ENCODE measurements at regions not wholly inside any gene's neighbourhood (a gene's known extent, or its start where the extent isn't known, plus 50 kb on each side); places are given as distances from the start of the nearest gene placed in this dataset.

DNA sequence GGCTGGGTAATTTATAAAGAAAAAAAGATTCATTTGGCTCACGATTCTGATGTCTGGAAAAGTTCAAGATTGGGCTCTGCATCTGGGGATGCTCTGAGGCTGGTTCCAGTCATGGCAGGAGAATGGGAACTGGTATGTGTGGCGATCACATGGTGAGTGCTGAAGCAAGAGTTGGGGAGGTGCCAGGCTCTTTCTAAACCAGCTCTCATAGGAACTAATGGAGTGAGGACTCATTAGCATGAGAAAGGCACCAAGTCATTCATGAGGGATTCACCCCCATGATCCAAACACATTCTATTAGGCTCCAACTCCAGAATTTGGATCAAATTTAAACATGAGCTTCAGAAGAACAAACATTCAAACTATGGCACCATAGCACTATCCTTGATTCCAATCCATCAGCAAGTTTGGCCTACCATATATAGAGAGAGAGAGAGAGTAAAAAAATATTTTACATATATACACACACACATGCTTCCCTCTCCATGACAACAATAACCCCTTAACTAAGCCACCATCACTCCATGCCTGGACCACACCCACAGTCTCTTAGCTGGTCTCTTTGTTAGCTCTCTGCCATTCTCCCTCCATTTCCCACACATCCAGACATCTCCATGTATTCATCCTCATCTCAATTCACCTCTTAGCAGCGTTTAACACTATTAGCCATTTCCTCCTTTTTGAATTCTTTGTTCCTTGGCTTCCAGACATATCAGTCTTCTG lies 57.9 kb downstream of the NPY start:
- TF ChIP-seq ISL1 (CRISPR knock-in tag; IDR thresholded peaks at IDR 0.05) (no peak), ZNF70 (CRISPR knock-in tag; IDR thresholded peaks at IDR 0.05) (no peak), PATZ1 (CRISPR knock-in tag; IDR thresholded peaks at IDR 0.05; ENCODE audit: borderline replicate concordance) (no peak), BACH2 (CRISPR knock-in tag; IDR thresholded peaks at IDR 0.05; ENCODE audit: borderline replicate concordance) (no peak)
- TF ChIP-seq, protein P1, sequence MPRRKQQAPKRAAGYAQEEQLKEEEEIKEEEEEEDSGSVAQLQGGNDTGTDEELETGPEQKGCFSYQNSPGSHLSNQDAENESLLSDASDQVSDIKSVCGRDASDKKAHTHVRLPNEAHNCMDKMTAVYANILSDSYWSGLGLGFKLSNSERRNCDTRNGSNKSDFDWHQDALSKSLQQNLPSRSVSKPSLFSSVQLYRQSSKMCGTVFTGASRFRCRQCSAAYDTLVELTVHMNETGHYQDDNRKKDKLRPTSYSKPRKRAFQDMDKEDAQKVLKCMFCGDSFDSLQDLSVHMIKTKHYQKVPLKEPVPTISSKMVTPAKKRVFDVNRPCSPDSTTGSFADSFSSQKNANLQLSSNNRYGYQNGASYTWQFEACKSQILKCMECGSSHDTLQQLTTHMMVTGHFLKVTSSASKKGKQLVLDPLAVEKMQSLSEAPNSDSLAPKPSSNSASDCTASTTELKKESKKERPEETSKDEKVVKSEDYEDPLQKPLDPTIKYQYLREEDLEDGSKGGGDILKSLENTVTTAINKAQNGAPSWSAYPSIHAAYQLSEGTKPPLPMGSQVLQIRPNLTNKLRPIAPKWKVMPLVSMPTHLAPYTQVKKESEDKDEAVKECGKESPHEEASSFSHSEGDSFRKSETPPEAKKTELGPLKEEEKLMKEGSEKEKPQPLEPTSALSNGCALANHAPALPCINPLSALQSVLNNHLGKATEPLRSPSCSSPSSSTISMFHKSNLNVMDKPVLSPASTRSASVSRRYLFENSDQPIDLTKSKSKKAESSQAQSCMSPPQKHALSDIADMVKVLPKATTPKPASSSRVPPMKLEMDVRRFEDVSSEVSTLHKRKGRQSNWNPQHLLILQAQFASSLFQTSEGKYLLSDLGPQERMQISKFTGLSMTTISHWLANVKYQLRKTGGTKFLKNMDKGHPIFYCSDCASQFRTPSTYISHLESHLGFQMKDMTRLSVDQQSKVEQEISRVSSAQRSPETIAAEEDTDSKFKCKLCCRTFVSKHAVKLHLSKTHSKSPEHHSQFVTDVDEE (CRISPR knock-in tag; IDR thresholded peaks at IDR 0.05), result no peak
